ENCODE measurements at regions not wholly inside any gene's neighbourhood (a gene's known extent, or its start where the extent isn't known, plus 50 kb on each side); places are given as distances from the start of the nearest gene placed in this dataset.

- no peak for TF ChIP-seq CTCF (IDR thresholded peaks at IDR 0.05; ENCODE audit: insufficient read depth, low read length, missing control alignments)
- no peak for DNase-seq (ENCODE audit: low read depth, low spot score)
- ChIA-PET CTCF (no interaction called here), POLR2A (no interaction called here)
- H3K4me3 ChIP-seq (ENCODE audit: low read depth, low read length) = no peak overlapping the region
These were observed 132.5 kb upstream of the KAZN start for GRCh38 chr1:14466006-14466405.

- no peak overlapping the region for H3K4me3 ChIP-seq (ENCODE audit: low read depth, low read length)
- no peak for TF ChIP-seq CTCF (IDR thresholded peaks at IDR 0.05; ENCODE audit: insufficient read depth, low read length, missing control alignments)
- ChIA-PET POLR2A (no interaction called here), CTCF (interaction anchor here (1.2 kb wide), 1 partner anchor 661 kb away, joined by 3 read pairs; no protein-coding TSS in a partner anchor)
- no peak for DNase-seq (ENCODE audit: low read depth, low spot score)
These were observed 131.4 kb upstream of the KAZN start for GRCh38 chr1:14467112-14467511.

DNA sequence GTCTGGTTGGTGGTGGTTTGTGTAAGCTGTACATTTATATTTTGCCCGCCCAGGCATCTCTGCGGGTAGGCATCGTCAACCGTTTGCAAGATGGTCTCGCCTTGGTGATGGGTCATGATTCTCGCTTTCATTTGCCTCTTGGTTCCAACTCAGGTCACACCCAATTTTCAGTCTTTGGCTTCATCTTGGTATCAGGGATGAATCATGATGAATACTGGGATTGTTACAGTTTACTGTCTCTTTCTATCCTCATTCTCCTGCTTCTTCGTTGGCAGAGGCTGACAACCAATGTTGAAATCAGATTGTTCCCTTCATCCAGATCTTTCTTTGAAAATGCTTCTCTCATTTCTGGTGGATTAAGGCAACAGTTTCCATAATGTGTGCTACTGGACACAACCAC, 129.7 kb upstream of the KAZN start:
- DNase-seq (ENCODE audit: low read depth, low spot score) = no peak
- CTCF ChIA-PET = no interaction called here
- H3K4me3 ChIP-seq (ENCODE audit: low read depth, low read length) = no peak overlapping the region
- no peak for TF ChIP-seq CTCF (IDR thresholded peaks at IDR 0.05; ENCODE audit: insufficient read depth, low read length, missing control alignments)
- POLR2A ChIA-PET = no interaction called here

- DNase-seq (ENCODE audit: low read depth, low spot score) = no peak
- ChIA-PET POLR2A (no interaction called here), CTCF (no interaction called here)
- no peak overlapping the region for H3K4me3 ChIP-seq (ENCODE audit: low read depth, low read length)
- no peak for TF ChIP-seq CTCF (IDR thresholded peaks at IDR 0.05; ENCODE audit: insufficient read depth, low read length, missing control alignments)
These were observed 127.7 kb upstream of the KAZN start for GRCh38 chr1:14470802-14471201.

DNA sequence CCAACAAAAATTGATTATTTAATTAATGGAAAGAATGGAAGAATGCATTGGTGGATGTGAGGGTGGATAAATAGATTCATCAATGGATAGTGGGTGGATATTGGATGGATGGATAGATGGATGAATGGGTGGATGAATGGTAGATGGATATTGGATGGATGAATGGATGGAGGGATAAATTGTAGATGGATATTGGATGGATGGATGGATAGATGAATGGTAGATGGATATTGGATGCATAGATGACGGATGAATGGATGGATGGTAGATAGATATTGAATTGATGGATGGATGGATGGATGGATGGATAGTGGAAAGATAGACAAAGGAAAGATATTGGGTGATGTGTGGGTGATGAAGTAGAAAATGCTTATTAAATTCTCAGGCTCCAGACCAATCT, 123.6 kb upstream of the KAZN start:
- no peak for DNase-seq (ENCODE audit: low read depth, low spot score)
- POLR2A ChIA-PET = no interaction called here
- no peak overlapping the region for H3K4me3 ChIP-seq (ENCODE audit: low read depth, low read length)
- TF ChIP-seq CTCF (IDR thresholded peaks at IDR 0.05; ENCODE audit: insufficient read depth, low read length, missing control alignments) = no peak
- CTCF ChIA-PET = no interaction called here

DNA sequence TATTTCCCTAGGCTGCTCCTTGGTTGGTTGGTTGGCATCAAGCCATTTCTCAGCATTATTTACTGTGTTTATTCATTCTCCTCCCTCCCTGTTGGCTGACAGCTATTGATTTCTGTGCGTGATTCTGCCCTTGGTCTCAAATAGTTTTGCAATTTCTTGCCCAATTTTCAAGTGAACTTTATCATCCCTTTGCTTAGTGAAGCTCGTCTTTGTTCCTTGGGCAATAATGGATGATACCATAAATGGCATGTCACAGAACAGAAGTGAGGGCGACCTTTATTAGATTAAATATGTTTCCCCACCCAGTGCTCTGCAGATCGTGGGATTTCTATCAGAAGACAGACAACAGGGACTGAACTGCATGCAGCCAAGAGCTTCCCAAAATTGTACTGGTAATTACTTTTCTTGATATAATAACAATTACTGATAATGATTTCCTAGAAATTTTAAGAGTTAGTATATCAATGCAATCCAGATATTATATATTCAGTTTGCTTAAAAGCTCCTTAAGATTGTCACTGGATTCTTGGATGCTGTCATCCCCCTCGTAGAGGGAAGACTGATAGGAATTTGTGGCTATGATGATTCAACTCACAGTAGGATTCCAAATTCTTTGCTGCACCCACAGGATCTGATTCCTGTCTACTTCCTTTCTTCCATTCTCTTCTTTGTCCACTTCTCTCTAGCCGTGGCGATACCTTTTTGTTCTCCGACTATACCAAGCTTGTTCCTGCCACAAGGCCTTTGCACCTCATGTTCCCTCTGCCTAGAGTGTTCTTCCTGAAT, 122.1 kb upstream of the KAZN start:
- no peak for DNase-seq (ENCODE audit: low read depth, low spot score)
- ChIA-PET CTCF (no interaction called here), POLR2A (interaction anchor here (1.0 kb wide), 1 partner anchor 10 kb away, joined by 5 read pairs; no protein-coding TSS in a partner anchor)
- TF ChIP-seq CTCF (IDR thresholded peaks at IDR 0.05; ENCODE audit: insufficient read depth, low read length, missing control alignments) = no peak
- no peak overlapping the region for H3K4me3 ChIP-seq (ENCODE audit: low read depth, low read length)
